Endothelial cell of umbilical vein (primary cell): ENCODE measurements at regions not wholly inside any gene's neighbourhood (a gene's known extent, or its start where the extent isn't known, plus 50 kb on each side); places are given as distances from the start of the nearest gene placed in this dataset.

Source experiments
- BruUV-seq: library from RNA; stranded (reverse); fragments of 400-500 nt; replicated peaks from 2 replicates; lab custom pipeline; 2021; lab: Mats Ljungman, UMichigan
- CTCF ChIA-PET: fragments of 300-600, 350-600 bp; sonication (Branson Sonifier 250); formaldehyde crosslinking; loops from one replicate; lab custom pipeline; 2021; ENCODE audit warnings: antibody characterized with exemption, inconsistent platforms; lab: Charles Lee
- POLR2A ChIA-PET: fragments of 300-600, 350-600 bp; sonication (Branson Sonifier 250); formaldehyde crosslinking; loops from one replicate; lab custom pipeline; 2021; ENCODE audit warnings: antibody characterized with exemption, inconsistent platforms; lab: Charles Lee
- DNase-seq: peaks from one replicate; pipeline ENCODE4 v3.0.0-alpha.2; 2011; ENCODE audit warnings: low read depth, low spot score
- FAIRE-seq: peaks from 2 replicates; lab custom pipeline; 2011; peaks lifted over from hg19 to GRCh38; lab: Jason Lieb, UNC
- H2AFZ ChIP-seq: 2 replicates; pipeline ENCODE4 v1.6.0; 2012; ENCODE audit warnings: low read depth, low read length, control low read depth, inconsistent platforms
- H3K27ac ChIP-seq: 2 replicates; pipeline ENCODE4 v1.5.1; 2011; ENCODE audit warnings: low read depth, mild to moderate bottlenecking, control low read depth, low read length, moderate library complexity; ENCODE audit not compliant: insufficient read depth
- H3K27me3 ChIP-seq, 2 experiments: 2 replicates each; pipeline versions ENCODE4 v1.6.0 to v1.6.1; 2011; ENCODE audit warnings: low read length in 2 of 2, mixed read lengths in 1 of 2; ENCODE audit not compliant: control insufficient read depth in 2 of 2, insufficient read depth in 2 of 2
- H3K36me3 ChIP-seq, 2 experiments: 2 replicates in 1 of 2; 3 replicates in 1 of 2; pipeline ENCODE4 v1.5.1; 2011; ENCODE audit warnings: low read length in 2 of 2, mild to moderate bottlenecking in 1 of 2, moderate library complexity in 1 of 2; ENCODE audit not compliant: control insufficient read depth in 2 of 2, insufficient read depth in 2 of 2; ENCODE audit errors: extremely low read depth in 1 of 2
- H3K4me1 ChIP-seq: 3 replicates; pipeline ENCODE4 v1.5.1; 2011; ENCODE audit warnings: mild to moderate bottlenecking, low read length; ENCODE audit not compliant: control insufficient read depth, insufficient read depth; ENCODE audit errors: extremely low read depth
- H3K4me2 ChIP-seq: 2 replicates; pipeline ENCODE4 v1.6.1; 2011; ENCODE audit warnings: low read length, control low read depth, mixed read lengths; ENCODE audit not compliant: insufficient read depth
- H3K4me3 ChIP-seq, 3 experiments: fragments of 200-600 bp in 1 of 3; sonication (generic), shearing (Covaris generic) in 1 of 3; replicated peaks in 1 of 3; 2 replicates each; pipeline ENCODE4 v1.5.1; 2011 to 2016; ENCODE audit warnings: control low read depth in 3 of 3, low read length in 3 of 3, mild to moderate bottlenecking in 2 of 3, inconsistent platforms in 1 of 3, low read depth in 1 of 3, moderate library complexity in 1 of 3; ENCODE audit not compliant: insufficient read depth in 1 of 3
- H3K79me2 ChIP-seq: 2 replicates; pipeline ENCODE4 v1.6.0; 2012; ENCODE audit warnings: low read length, inconsistent platforms; ENCODE audit not compliant: control insufficient read depth, insufficient read depth
- H3K9ac ChIP-seq: replicated peaks from 2 replicates; pipeline ENCODE3; 2011; ENCODE audit warnings: low read length, control low read depth; ENCODE audit not compliant: insufficient read depth; ENCODE audit errors: extremely low read depth
- H3K9me1 ChIP-seq: replicated peaks from 3 replicates; pipeline ENCODE4 v1.6.0; 2011; ENCODE audit warnings: mild to moderate bottlenecking, low read length; ENCODE audit not compliant: control insufficient read depth, insufficient read depth; ENCODE audit errors: extremely low read depth
- H3K9me3 ChIP-seq: replicated peaks from 2 replicates; pipeline ENCODE4 v1.5.1; 2012; ENCODE audit warnings: low read length, inconsistent platforms; ENCODE audit not compliant: control insufficient read depth, insufficient read depth
- H4K20me1 ChIP-seq: replicated peaks from 2 replicates; pipeline ENCODE3; 2011; ENCODE audit warnings: mild to moderate bottlenecking, low read length; ENCODE audit not compliant: control insufficient read depth, insufficient read depth; ENCODE audit errors: extremely low read depth
- CTCF ChIP-seq, 2 donors: IDR thresholded peaks; 1 replicate in 1 of 2; 2 replicates in 1 of 2; pipeline ENCODE4 v1.5.1; 2011; ENCODE audit warnings: low read length in 2 of 2, mild to moderate bottlenecking in 2 of 2, moderate library complexity in 2 of 2, control low read depth in 1 of 2, inconsistent platforms in 1 of 2, low read depth in 1 of 2; ENCODE audit not compliant: insufficient read depth in 1 of 2; ENCODE audit errors: extremely low read depth in 1 of 2
- EZH2 ChIP-seq: IDR thresholded peaks from 2 replicates; pipeline ENCODE4 v1.6.1; 2012; ENCODE audit warnings: borderline replicate concordance, low read depth, mild to moderate bottlenecking, moderate library complexity, low read length, inconsistent platforms; ENCODE audit not compliant: severe bottlenecking
- FOS ChIP-seq: IDR thresholded peaks from 2 replicates; pipeline ENCODE4 v1.6.1; 2011; ENCODE audit warnings: mild to moderate bottlenecking, low read length, moderate library complexity, borderline replicate concordance; ENCODE audit not compliant: insufficient read depth
- GATA2 ChIP-seq: IDR thresholded peaks from 2 replicates; pipeline ENCODE4 v1.7.0; 2011; ENCODE audit warnings: low read depth, mild to moderate bottlenecking, moderate library complexity, mixed read lengths, low read length; ENCODE audit not compliant: insufficient read length, insufficient read depth
- JUN ChIP-seq: IDR thresholded peaks from 2 replicates; pipeline ENCODE4 v1.6.1; 2011; ENCODE audit warnings: borderline replicate concordance, low read depth; ENCODE audit not compliant: insufficient read length, insufficient read depth
- MAX ChIP-seq: IDR thresholded peaks from 2 replicates; pipeline ENCODE4 v1.6.1; 2011; ENCODE audit not compliant: insufficient read depth, insufficient read length
- MYC ChIP-seq: IDR thresholded peaks from one replicate; pipeline ENCODE4 v1.6.1; 2011; ENCODE audit warnings: mild to moderate bottlenecking, low read depth, low read length
- POLR2A ChIP-seq: IDR thresholded peaks from 2 replicates; pipeline ENCODE4 v1.6.1; 2012; ENCODE audit warnings: low read depth, mild to moderate bottlenecking, control low read depth, low read length
- POLR2AphosphoS5 ChIP-seq: IDR thresholded peaks from 2 replicates; pipeline ENCODE4 v1.6.1; 2012; ENCODE audit warnings: low read depth, mild to moderate bottlenecking, control low read depth, low read length, moderate library complexity; ENCODE audit not compliant: insufficient read depth
- dilution Hi-C: fragments of 300-500 bp; cut with MboI; formaldehyde crosslinking; loops from one replicate; pipeline ENCODE4 v1.15.0; 2019; ENCODE audit warnings: low sequenced_read_pairs; ENCODE audit not compliant: extremely low pct_ligation_motif_present
- intact Hi-C: fragments of 100-400 bp; cut with micrococcal nuclease; formaldehyde crosslinking; loops from one replicate; pipeline ENCODE4 v1.10.0; 2022

- no peak overlapping the region for H3K9ac ChIP-seq
- no peak for TF ChIP-seq POLR2AphosphoS5
- no peak for TF ChIP-seq FOS
- no peak for TF ChIP-seq MYC
- TF ChIP-seq JUN: no peak
- no peak for TF ChIP-seq MAX
- no peak for TF ChIP-seq EZH2
- TF ChIP-seq CTCF (IDR thresholded peaks at IDR 0.05; ENCODE audit: extremely low read depth in 1 of 2, insufficient read depth in 1 of 2, low read depth in 1 of 2, low read length in 2 of 2): no peak
- TF ChIP-seq POLR2A: no peak
- no peak for TF ChIP-seq GATA2
- H3K4me2 ChIP-seq: no peak overlapping the region
- BruUV-seq: no TSS peak
- H3K9me1 ChIP-seq: no peaks in the 10 kb centered on the region
- H3K27ac ChIP-seq: no peak overlapping the region
- DNase-seq (no peak), FAIRE-seq (no peak)
- no peak overlapping the region for H3K4me3 ChIP-seq
- no peaks in the 10 kb centered on the region for H3K79me2 ChIP-seq
- CTCF ChIA-PET: no interaction called here
- H3K36me3 ChIP-seq: no peaks in the 10 kb centered on the region
- dilution Hi-C loops: no loop called here
- no peak overlapping the region for H2AFZ ChIP-seq
- peaks cover 2% of the 10 kb centered on the region for H3K9me3 ChIP-seq
- no peaks in the 10 kb centered on the region for H3K27me3 ChIP-seq
- H3K4me1 ChIP-seq: no peaks in the 10 kb centered on the region
- POLR2A ChIA-PET: no interaction called here
- intact Hi-C loops: no loop called here
- H4K20me1 ChIP-seq: no peaks in the 10 kb centered on the region
Measured at GRCh38 chr9:101915482-101915881, 177.0 kb upstream of the GRIN3A start.
